ENCODE measurements at regions not wholly inside any gene's neighbourhood (a gene's known extent, or its start where the extent isn't known, plus 50 kb on each side); places are given as distances from the start of the nearest gene placed in this dataset.
"Not testable (repeated sequence)": the region's sequence is repeated elsewhere in the genome, so short reads cannot be mapped to it uniquely, and the experiment has no call there.

- DNase-seq: no peak
Observed at GRCh38 chr6:164817662-164818061, 491.7 kb downstream of the C6orf118 start.

- DNase-seq: no peak
Observed at GRCh38 chr6:164812706-164813105, 496.7 kb downstream of the C6orf118 start.

GRCh38 chr6:164807125-164807524, 502.3 kb downstream of the C6orf118 start:
- DNase-seq: no peak

GRCh38 chr6:164795056-164795815, 514.2 kb downstream of the C6orf118 start:
- DNase-seq: no peak

GRCh38 chr6:164792666-164793065, 516.7 kb downstream of the C6orf118 start:
- no peak for DNase-seq

- no peak for DNase-seq
Observed at GRCh38 chr6:164791498-164791897, 517.9 kb downstream of the C6orf118 start.

- no peak for DNase-seq
Observed at GRCh38 chr6:164763788-164764187, 545.6 kb downstream of the C6orf118 start.

- DNase-seq: no peak
Observed at GRCh38 chr6:164757451-164757850, 552.0 kb downstream of the C6orf118 start.

GRCh38 chr6:164756723-164757122, 552.7 kb downstream of the C6orf118 start:
- DNase-seq: no peak

GRCh38 chr6:164756142-164756541, 553.3 kb downstream of the C6orf118 start:
- DNase-seq: no peak

GRCh38 chr6:164753517-164753916, 555.9 kb downstream of the C6orf118 start:
- peak; percentile 88 for DNase-seq

- no peak for DNase-seq
Observed at GRCh38 chr6:164751395-164751794, 558.0 kb downstream of the C6orf118 start.

GRCh38 chr6:164750128-164750527, 559.3 kb downstream of the C6orf118 start:
- no peak for DNase-seq

GRCh38 chr6:164749221-164750064, 560.0 kb downstream of the C6orf118 start:
- peak; percentile 89 for DNase-seq

GRCh38 chr6:164744301-164744700, 565.1 kb downstream of the C6orf118 start:
- DNase-seq: no peak

GRCh38 chr6:164741938-164742451, 567.4 kb downstream of the C6orf118 start:
- no peak for DNase-seq

- DNase-seq: not testable (repeated sequence)
Observed at GRCh38 chr6:164736090-164736489, 573.3 kb downstream of the C6orf118 start.

- DNase-seq: no peak
Observed at GRCh38 chr6:164731539-164731938, 577.9 kb downstream of the C6orf118 start.

- no peak for DNase-seq
Observed at GRCh38 chr6:164721460-164721859, 587.9 kb downstream of the C6orf118 start.

GRCh38 chr6:164700497-164700896, 608.9 kb downstream of the C6orf118 start:
- DNase-seq: no peak

GRCh38 chr6:164695896-164696295, 613.5 kb downstream of the C6orf118 start:
- DNase-seq: no peak

GRCh38 chr6:164694386-164694785, 615.0 kb downstream of the C6orf118 start:
- DNase-seq: no peak

- peak; percentile 39 for DNase-seq
Observed at GRCh38 chr6:164693944-164694343, 615.5 kb downstream of the C6orf118 start.
